Osteoblast (primary cell): ENCODE measurements at regions not wholly inside any gene's neighbourhood (a gene's known extent, or its start where the extent isn't known, plus 50 kb on each side); places are given as distances from the start of the nearest gene placed in this dataset.

Experiments used
- DNase-seq: peaks from one replicate; pipeline ENCODE4 v3.0.0; 2011; ENCODE audit warnings: low spot score, mixed read lengths; ENCODE audit not compliant: insufficient read length; ENCODE audit errors: missing footprints
- H2AFZ ChIP-seq: 2 replicates; pipeline ENCODE4 v1.6.0; 2011; ENCODE audit warnings: mild to moderate bottlenecking, low read length
- H3K27ac ChIP-seq: 2 replicates; pipeline ENCODE4 v1.5.1; 2011; ENCODE audit warnings: mild to moderate bottlenecking, low read depth, low read length, moderate library complexity
- H3K27me3 ChIP-seq: 2 replicates; pipeline ENCODE4 v1.6.0; 2012; ENCODE audit warnings: mild to moderate bottlenecking, control low read depth, inconsistent platforms, low read length, moderate library complexity; ENCODE audit not compliant: insufficient read depth
- H3K36me3 ChIP-seq: 2 replicates; pipeline ENCODE4 v1.5.1; 2011; ENCODE audit warnings: mild to moderate bottlenecking, low read length, control low read depth, moderate library complexity; ENCODE audit not compliant: insufficient read depth
- H3K4me1 ChIP-seq: 2 replicates; pipeline ENCODE4 v1.5.1; 2011; ENCODE audit warnings: mild to moderate bottlenecking, low read length, control low read depth, moderate library complexity; ENCODE audit not compliant: insufficient read depth
- H3K4me2 ChIP-seq: 2 replicates; pipeline ENCODE4 v1.6.0; 2011; ENCODE audit warnings: mild to moderate bottlenecking, low read length; ENCODE audit not compliant: insufficient read depth
- H3K4me3 ChIP-seq: fragments of 200-600 bp; sonication (generic); 3 replicates; pipeline ENCODE4 v1.5.1; 2012; ENCODE audit warnings: mild to moderate bottlenecking, low read length, inconsistent platforms; ENCODE audit not compliant: insufficient read depth
- H3K79me2 ChIP-seq: 2 replicates; pipeline ENCODE4 v1.6.0; 2012; ENCODE audit warnings: mild to moderate bottlenecking, low read length, control low read depth, inconsistent platforms; ENCODE audit not compliant: insufficient read depth
- H3K9me3 ChIP-seq: 2 replicates; pipeline ENCODE4 v1.5.1; 2011; ENCODE audit warnings: low read depth, low read length, control low read depth
- H4K20me1 ChIP-seq: 2 replicates; pipeline ENCODE4 v1.6.0; 2012; ENCODE audit warnings: mild to moderate bottlenecking, low read length, control low read depth; ENCODE audit not compliant: insufficient read depth
- CTCF ChIP-seq: IDR thresholded peaks from 2 replicates; pipeline ENCODE4 v1.5.1; 2011; ENCODE audit warnings: mild to moderate bottlenecking, low read depth, low read length, moderate library complexity; ENCODE audit errors: extremely low read depth

DNA sequence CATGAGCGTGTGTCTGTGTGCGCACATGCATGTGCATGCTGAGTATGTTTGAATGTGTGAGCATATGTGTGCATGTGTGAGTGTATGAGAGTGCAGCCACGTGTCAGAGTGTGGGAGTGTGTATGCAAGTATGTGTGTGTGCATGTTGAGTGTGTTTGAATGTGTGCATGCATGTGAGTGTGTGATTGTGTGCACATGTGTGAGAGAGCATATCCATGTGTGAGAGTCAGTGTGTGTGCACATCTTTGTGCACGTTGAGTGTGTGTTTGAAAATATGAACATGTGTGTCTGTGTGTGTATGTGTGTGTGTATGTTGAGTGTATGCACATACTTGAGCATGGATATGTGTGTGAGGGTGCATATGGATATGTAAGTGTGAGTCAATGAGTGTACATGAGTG is 730.8 kb downstream of the VRK1 start:
- Histone ChIP-seq H3K9me3 (peaks cover 3% of the 10 kb centered on the region), H2AFZ (no peak overlapping the region), H3K4me2 (no peak overlapping the region), H3K79me2 (no peaks in the 10 kb centered on the region), H3K4me1 (no peaks in the 10 kb centered on the region), H3K4me3 (no peak overlapping the region), H4K20me1 (no peaks in the 10 kb centered on the region), H3K36me3 (no peaks in the 10 kb centered on the region), H3K27ac (no peak overlapping the region), H3K27me3 (no peaks in the 10 kb centered on the region)
- TF ChIP-seq CTCF: no peak
- DNase-seq: no peak

DNA sequence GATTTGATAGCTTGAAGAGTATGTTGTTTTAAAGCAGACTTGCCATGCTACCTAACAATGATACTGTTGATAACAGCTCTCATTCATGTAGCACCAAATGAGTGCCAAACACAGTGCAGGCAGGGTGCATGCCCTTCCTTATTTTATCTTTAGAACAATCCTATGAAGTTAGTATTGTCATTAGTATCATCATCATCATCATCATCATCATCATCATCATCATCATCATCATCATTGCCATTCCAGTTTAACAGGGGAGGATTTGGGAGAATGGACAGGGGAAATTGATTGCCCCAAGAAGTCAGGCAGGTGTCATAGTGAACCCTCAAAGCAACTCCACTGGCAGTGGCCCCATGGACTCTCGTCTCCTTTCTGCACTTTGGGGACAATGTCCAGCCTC is 734.9 kb downstream of the VRK1 start:
- Histone ChIP-seq H3K27me3 (no peaks in the 10 kb centered on the region), H3K79me2 (no peaks in the 10 kb centered on the region), H3K4me1 (no peaks in the 10 kb centered on the region), H3K27ac (no peak overlapping the region), H3K4me2 (no peak overlapping the region), H4K20me1 (no peaks in the 10 kb centered on the region), H2AFZ (no peak overlapping the region), H3K36me3 (no peaks in the 10 kb centered on the region), H3K9me3 (peaks cover 3% of the 10 kb centered on the region), H3K4me3 (no peak overlapping the region)
- no peak for TF ChIP-seq CTCF
- DNase-seq: no peak

DNA sequence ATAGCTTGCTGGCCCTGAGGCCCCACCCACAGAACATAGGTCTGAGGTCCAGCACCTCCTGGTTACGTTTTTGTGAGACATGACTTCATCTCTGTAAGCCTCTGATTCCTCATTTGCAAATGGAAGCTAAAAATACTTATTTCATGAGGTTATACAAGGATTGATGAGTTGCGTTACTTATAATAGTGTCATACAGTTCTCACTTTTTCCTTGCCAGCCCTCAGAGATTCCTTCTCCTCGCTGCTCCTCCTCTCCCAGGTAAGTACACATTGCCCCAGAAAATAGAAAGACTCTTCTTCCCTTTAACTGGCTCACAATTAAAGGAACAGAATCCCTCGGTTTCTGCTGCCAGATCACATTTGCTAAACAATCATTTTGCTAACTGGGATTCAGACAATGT is 739.2 kb downstream of the VRK1 start:
- Histone ChIP-seq H3K27me3 (no peaks in the 10 kb centered on the region), H4K20me1 (no peaks in the 10 kb centered on the region), H2AFZ (no peak overlapping the region), H3K4me3 (no peak overlapping the region), H3K4me1 (no peaks in the 10 kb centered on the region), H3K79me2 (no peaks in the 10 kb centered on the region), H3K9me3 (no peaks in the 10 kb centered on the region), H3K4me2 (no peak overlapping the region), H3K36me3 (no peaks in the 10 kb centered on the region), H3K27ac (no peak overlapping the region)
- DNase-seq: no peak
- no peak for TF ChIP-seq CTCF

DNA sequence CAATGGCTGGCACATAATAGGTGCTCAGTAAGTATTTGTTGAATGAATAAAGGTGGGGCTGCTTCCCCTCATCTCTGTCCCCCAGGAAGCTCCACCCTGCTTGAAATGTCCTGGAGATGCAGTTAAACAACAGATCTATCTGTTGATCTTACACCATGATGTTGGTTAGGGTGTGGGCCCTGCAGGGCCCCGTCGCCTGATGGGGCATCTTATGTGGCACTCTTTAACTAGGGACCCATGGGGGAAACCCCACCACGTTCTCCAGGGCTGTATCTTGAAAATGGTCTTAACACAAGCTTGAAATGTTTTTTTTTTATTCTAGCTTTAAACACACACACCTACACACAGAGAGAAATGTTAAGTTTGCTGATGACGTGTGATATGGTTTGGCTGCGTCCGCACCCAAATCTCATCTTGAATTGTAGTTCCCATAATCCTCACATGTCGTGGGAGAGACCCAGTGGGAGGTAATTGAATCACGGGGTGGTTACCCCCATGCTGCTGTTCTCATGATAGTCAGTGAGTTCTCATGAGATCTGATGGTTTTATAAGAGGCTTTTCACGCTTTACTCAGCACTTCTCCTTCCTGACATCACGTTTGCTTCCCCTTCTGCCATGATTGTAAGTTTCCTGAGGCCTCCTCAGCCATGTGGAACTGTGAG is 741.7 kb downstream of the VRK1 start:
- Histone ChIP-seq H3K9me3 (no peaks in the 10 kb centered on the region), H3K27ac (no peak overlapping the region), H3K36me3 (no peaks in the 10 kb centered on the region), H3K27me3 (no peaks in the 10 kb centered on the region), H3K79me2 (no peaks in the 10 kb centered on the region), H4K20me1 (no peaks in the 10 kb centered on the region), H3K4me1 (no peaks in the 10 kb centered on the region), H3K4me3 (no peak overlapping the region), H2AFZ (no peak overlapping the region), H3K4me2 (no peak overlapping the region)
- no peak for DNase-seq
- TF ChIP-seq CTCF: no peak
